ENCODE measurements at regions not wholly inside any gene's neighbourhood (a gene's known extent, or its start where the extent isn't known, plus 50 kb on each side); places are given as distances from the start of the nearest gene placed in this dataset.

DNA sequence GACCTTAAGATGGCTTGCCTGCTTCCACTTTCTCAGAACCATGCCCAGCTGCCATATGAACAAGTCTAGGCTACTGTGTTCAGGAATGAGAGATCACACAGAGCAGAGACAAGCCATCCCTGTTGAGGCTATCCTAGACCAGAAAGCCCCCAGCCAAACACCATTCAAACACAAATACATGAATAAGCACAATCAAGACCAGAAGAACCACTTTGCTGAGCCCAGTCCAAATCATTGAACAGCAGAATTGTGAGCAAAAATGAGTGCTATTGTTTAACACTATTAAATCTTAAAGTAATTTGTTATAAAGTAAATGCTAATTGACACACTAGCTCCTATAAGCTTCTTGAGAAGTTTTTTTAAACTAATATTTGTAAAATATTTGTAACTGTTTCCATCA lies 79.0 kb upstream of the LYZL1 start:
- H3K27ac ChIP-seq (ENCODE audit: extremely low read depth, low read depth, low read length) = no peak overlapping the region
- H3K4me3 ChIP-seq (ENCODE audit: low read depth, low read length) = no peak overlapping the region
- CTCF ChIA-PET = interaction anchor here (1.1 kb wide), 1 partner anchor 19 kb away, joined by 3 read pairs; no protein-coding TSS in a partner anchor
- no peaks in the 10 kb centered on the region for H3K9me3 ChIP-seq (ENCODE audit: control insufficient read depth, insufficient read depth, low read depth, low read length)
- no peaks in the 10 kb centered on the region for H3K4me1 ChIP-seq (ENCODE audit: control insufficient read depth, insufficient read depth, low read length)
- TF ChIP-seq GLIS1 (tag by site-specific recombination; IDR thresholded peaks at IDR 0.05) (no peak), SETDB1 (IDR thresholded peaks at IDR 0.05; ENCODE audit: insufficient read length, low read length) (peak; percentile 65)
- POLR2A ChIA-PET = no interaction called here
- H3K36me3 ChIP-seq (ENCODE audit: control insufficient read depth in 2 of 2, insufficient read depth in 1 of 2, low read length in 2 of 2) = no peaks in the 10 kb centered on the region

DNA sequence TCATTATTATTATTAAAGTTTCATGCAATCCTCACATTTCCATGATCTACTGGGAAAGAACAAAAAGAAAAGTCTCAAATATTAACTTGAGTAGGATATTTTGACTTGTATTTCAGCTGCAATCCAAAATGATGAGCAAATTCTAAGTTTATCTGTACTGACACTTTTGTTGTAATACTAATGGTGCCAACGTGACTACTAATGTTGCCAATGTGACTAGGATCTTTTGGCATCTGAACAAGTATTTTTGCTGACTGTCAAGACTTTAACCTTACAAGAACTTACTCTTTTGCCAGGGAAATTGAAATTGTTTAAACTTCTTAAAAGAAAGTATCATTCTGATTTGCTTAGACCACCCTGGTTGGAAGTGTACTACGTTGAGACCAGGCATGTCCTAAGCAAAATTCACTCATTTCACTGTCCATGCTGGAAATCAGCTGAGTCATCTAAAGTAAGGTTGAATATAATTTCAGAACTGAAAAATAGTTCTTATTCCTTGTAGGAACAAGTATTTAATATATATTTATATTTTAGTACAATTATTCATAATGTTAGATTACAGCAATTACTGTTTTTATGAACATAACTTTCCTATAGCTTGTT lies 78.5 kb upstream of the LYZL1 start:
- H3K27ac ChIP-seq (ENCODE audit: extremely low read depth, low read depth, low read length) = no peak overlapping the region
- no peak overlapping the region for H3K4me3 ChIP-seq (ENCODE audit: low read depth, low read length)
- no peaks in the 10 kb centered on the region for H3K9me3 ChIP-seq (ENCODE audit: control insufficient read depth, insufficient read depth, low read depth, low read length)
- H3K4me1 ChIP-seq (ENCODE audit: control insufficient read depth, insufficient read depth, low read length) = no peaks in the 10 kb centered on the region
- no peaks in the 10 kb centered on the region for H3K36me3 ChIP-seq (ENCODE audit: control insufficient read depth in 2 of 2, insufficient read depth in 1 of 2, low read length in 2 of 2)
- CTCF ChIA-PET = interaction anchor here (0.6 to 1.1 kb wide), 2 partner anchors 18 to 281 kb away, joined by 3 read pairs; no protein-coding TSS in a partner anchor
- POLR2A ChIA-PET = no interaction called here
- TF ChIP-seq, protein P1, sequence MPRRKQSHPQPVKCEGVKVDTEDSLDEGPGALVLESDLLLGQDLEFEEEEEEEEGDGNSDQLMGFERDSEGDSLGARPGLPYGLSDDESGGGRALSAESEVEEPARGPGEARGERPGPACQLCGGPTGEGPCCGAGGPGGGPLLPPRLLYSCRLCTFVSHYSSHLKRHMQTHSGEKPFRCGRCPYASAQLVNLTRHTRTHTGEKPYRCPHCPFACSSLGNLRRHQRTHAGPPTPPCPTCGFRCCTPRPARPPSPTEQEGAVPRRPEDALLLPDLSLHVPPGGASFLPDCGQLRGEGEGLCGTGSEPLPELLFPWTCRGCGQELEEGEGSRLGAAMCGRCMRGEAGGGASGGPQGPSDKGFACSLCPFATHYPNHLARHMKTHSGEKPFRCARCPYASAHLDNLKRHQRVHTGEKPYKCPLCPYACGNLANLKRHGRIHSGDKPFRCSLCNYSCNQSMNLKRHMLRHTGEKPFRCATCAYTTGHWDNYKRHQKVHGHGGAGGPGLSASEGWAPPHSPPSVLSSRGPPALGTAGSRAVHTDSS (tag by site-specific recombination; IDR thresholded peaks at IDR 0.05) = no peak
- TF ChIP-seq, protein P2, sequence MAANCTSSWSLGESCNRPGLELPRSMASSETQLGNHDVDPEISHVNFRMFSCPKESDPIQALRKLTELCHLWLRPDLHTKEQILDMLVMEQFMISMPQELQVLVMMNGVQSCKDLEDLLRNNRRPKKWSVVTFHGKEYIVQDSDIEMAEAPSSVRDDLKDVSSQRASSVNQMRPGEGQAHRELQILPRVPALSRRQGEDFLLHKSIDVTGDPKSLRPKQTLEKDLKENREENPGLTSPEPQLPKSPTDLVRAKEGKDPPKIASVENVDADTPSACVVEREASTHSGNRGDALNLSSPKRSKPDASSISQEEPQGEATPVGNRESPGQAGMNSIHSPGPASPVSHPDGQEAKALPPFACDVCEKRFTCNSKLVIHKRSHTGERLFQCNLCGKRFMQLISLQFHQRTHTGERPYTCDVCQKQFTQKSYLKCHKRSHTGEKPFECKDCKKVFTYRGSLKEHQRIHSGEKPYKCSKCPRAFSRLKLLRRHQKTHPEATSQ (tag by site-specific recombination; IDR thresholded peaks at IDR 0.05) = no peak

DNA sequence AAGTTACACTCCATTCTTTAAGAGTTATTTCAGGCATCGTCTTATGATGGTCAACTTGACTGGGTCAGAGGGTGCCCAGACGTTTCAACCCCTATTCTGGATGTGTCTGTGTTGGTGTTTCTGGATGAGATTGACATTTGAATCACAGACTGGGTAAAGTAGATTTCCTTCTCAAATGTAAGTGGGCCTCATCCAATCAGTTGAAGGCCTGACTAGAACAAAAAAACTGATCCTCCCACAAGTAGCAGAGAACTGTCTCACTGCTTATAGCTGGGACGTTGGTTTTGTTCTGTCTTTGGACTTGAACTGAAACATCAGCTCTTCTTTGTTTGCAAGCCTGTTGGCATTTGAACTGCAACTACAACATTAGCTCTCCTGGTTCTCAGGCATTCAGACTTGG lies 76.3 kb upstream of the LYZL1 start:
- Histone ChIP-seq H3K36me3 (ENCODE audit: control insufficient read depth in 2 of 2, insufficient read depth in 1 of 2, low read length in 2 of 2) (no peaks in the 10 kb centered on the region), H3K9me3 (ENCODE audit: control insufficient read depth, insufficient read depth, low read depth, low read length) (no peaks in the 10 kb centered on the region), H3K4me1 (ENCODE audit: control insufficient read depth, insufficient read depth, low read length) (no peaks in the 10 kb centered on the region), H3K4me3 (ENCODE audit: low read depth, low read length) (no peak overlapping the region), H3K27ac (ENCODE audit: extremely low read depth, low read depth, low read length) (no peak overlapping the region)
- TF ChIP-seq ZNF10 (tag by site-specific recombination; IDR thresholded peaks at IDR 0.05) = peak; percentile 56; the same call in 1 of the 2 replicates
- TF ChIP-seq ZNF324 (tag by site-specific recombination; IDR thresholded peaks at IDR 0.05) = no peak
- ChIA-PET CTCF (no interaction called here), POLR2A (no interaction called here)

DNA sequence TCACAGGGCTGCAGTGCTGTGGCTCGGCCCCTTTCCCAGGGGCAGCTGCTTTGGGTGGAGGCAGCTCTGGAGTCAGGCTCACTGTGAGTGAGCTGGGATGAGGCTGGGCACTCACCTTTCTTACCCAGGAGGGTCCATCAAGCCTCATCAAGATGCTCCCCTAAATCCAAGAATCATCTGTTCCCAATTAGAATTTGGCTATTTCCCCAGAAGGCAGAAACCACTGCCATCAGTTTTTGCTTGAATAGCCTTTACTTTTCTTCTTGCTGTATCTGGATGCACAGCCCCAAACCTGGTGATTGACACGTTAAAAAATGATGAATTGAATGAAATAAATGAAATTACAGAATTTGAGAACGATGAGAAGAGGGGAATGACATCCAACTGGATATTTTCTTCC lies 74.3 kb upstream of the LYZL1 start:
- POLR2A ChIA-PET = no interaction called here
- no peak for TF ChIP-seq ZNF174 (tag by site-specific recombination; IDR thresholded peaks at IDR 0.05)
- CTCF ChIA-PET = interaction anchor here (1.0 kb wide), 1 partner anchor 12 kb away, joined by 3 read pairs; no protein-coding TSS in a partner anchor
- Histone ChIP-seq H3K36me3 (ENCODE audit: control insufficient read depth in 2 of 2, insufficient read depth in 1 of 2, low read length in 2 of 2) (no peaks in the 10 kb centered on the region), H3K9me3 (ENCODE audit: control insufficient read depth, insufficient read depth, low read depth, low read length) (no peaks in the 10 kb centered on the region), H3K27ac (ENCODE audit: extremely low read depth, low read depth, low read length) (no peak overlapping the region), H3K4me1 (ENCODE audit: control insufficient read depth, insufficient read depth, low read length) (no peaks in the 10 kb centered on the region), H3K4me3 (ENCODE audit: low read depth, low read length) (no peak overlapping the region)

DNA sequence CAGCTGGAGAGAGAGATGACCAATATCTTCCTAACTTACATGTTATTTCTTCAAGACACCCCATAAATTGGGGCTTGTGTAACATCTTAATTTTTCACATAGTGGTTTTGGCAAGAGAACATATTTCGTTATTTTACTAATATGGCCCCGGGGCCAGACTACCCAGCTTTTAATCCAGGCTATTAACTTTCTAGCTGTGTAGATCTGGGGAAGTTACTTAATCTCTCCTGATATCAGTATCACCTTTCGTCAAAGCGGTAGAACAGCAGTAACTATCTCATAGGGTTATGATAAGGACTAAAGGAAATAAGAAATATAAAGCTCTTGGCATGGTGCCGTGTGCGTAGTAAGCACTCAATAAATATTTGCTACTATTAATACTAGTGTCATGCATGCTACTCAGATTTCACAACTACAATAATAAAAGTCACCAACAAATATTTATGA lies 71.6 kb upstream of the LYZL1 start:
- POLR2A ChIA-PET = no interaction called here
- no peaks in the 10 kb centered on the region for H3K36me3 ChIP-seq (ENCODE audit: control insufficient read depth in 2 of 2, insufficient read depth in 1 of 2, low read length in 2 of 2)
- H3K9me3 ChIP-seq (ENCODE audit: control insufficient read depth, insufficient read depth, low read depth, low read length) = no peaks in the 10 kb centered on the region
- H3K4me3 ChIP-seq (ENCODE audit: low read depth, low read length) = no peak overlapping the region
- no peaks in the 10 kb centered on the region for H3K4me1 ChIP-seq (ENCODE audit: control insufficient read depth, insufficient read depth, low read length)
- CTCF ChIA-PET = interaction anchor here (0.6 kb wide), 1 partner anchor 15 kb away, joined by 4 read pairs; no protein-coding TSS in a partner anchor
- H3K27ac ChIP-seq (ENCODE audit: extremely low read depth, low read depth, low read length) = no peak overlapping the region
- TF ChIP-seq MYNN (tag by site-specific recombination; IDR thresholded peaks at IDR 0.05; ENCODE audit: borderline replicate concordance) (no peak), ZNF521 (tag by site-specific recombination; IDR thresholded peaks at IDR 0.05) (no peak), HOXA7 (CRISPR knock-in tag; IDR thresholded peaks at IDR 0.05; ENCODE audit: borderline replicate concordance) (no peak)
- TF ChIP-seq, protein P1 (tag by site-specific recombination; IDR thresholded peaks at IDR 0.05) = no peak
- TF ChIP-seq, protein P3, sequence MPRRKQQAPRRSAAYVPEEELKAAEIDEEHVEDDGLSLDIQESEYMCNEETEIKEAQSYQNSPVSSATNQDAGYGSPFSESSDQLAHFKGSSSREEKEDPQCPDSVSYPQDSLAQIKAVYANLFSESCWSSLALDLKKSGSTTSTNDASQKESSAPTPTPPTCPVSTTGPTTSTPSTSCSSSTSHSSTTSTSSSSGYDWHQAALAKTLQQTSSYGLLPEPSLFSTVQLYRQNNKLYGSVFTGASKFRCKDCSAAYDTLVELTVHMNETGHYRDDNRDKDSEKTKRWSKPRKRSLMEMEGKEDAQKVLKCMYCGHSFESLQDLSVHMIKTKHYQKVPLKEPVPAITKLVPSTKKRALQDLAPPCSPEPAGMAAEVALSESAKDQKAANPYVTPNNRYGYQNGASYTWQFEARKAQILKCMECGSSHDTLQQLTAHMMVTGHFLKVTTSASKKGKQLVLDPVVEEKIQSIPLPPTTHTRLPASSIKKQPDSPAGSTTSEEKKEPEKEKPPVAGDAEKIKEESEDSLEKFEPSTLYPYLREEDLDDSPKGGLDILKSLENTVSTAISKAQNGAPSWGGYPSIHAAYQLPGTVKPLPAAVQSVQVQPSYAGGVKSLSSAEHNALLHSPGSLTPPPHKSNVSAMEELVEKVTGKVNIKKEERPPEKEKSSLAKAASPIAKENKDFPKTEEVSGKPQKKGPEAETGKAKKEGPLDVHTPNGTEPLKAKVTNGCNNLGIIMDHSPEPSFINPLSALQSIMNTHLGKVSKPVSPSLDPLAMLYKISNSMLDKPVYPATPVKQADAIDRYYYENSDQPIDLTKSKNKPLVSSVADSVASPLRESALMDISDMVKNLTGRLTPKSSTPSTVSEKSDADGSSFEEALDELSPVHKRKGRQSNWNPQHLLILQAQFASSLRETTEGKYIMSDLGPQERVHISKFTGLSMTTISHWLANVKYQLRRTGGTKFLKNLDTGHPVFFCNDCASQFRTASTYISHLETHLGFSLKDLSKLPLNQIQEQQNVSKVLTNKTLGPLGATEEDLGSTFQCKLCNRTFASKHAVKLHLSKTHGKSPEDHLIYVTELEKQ (tag by site-specific recombination; IDR thresholded peaks at IDR 0.05; ENCODE audit: borderline replicate concordance) = no peak
- TF ChIP-seq, protein P4, sequence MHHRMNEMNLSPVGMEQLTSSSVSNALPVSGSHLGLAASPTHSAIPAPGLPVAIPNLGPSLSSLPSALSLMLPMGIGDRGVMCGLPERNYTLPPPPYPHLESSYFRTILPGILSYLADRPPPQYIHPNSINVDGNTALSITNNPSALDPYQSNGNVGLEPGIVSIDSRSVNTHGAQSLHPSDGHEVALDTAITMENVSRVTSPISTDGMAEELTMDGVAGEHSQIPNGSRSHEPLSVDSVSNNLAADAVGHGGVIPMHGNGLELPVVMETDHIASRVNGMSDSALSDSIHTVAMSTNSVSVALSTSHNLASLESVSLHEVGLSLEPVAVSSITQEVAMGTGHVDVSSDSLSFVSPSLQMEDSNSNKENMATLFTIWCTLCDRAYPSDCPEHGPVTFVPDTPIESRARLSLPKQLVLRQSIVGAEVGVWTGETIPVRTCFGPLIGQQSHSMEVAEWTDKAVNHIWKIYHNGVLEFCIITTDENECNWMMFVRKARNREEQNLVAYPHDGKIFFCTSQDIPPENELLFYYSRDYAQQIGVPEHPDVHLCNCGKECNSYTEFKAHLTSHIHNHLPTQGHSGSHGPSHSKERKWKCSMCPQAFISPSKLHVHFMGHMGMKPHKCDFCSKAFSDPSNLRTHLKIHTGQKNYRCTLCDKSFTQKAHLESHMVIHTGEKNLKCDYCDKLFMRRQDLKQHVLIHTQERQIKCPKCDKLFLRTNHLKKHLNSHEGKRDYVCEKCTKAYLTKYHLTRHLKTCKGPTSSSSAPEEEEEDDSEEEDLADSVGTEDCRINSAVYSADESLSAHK (tag by site-specific recombination; IDR thresholded peaks at IDR 0.05) = no peak
